Mesothelial cell of epicardium (in vitro differentiated cells): ENCODE measurements at regions not wholly inside any gene's neighbourhood (a gene's known extent, or its start where the extent isn't known, plus 50 kb on each side); places are given as distances from the start of the nearest gene placed in this dataset.

ENCODE experiments used
- DNase-seq, 2 experiments: peaks; one replicate each; pipeline ENCODE4 v3.0.0; 2021; ENCODE audit warnings: low spot score in 2 of 2; ENCODE audit not compliant: unreplicated experiment in 2 of 2
- H3K27ac Mint-ChIP-seq: 2 replicates; pipeline ENCODE4 v1.8.0; 2021; ENCODE audit warnings: mixed read lengths
- H3K27me3 Mint-ChIP-seq: 2 replicates; pipeline ENCODE4 v1.8.0; 2021; ENCODE audit warnings: low read depth, mixed read lengths
- H3K36me3 Mint-ChIP-seq: 2 replicates; pipeline ENCODE4 v1.8.0; 2021; ENCODE audit warnings: mixed read lengths
- H3K4me1 Mint-ChIP-seq: 2 replicates; pipeline ENCODE4 v1.8.0; 2021; ENCODE audit warnings: mixed read lengths
- H3K4me3 Mint-ChIP-seq: 2 replicates; pipeline ENCODE4 v1.8.0; 2021; ENCODE audit warnings: mild to moderate bottlenecking, moderate library complexity, mixed read lengths
- H3K9me3 Mint-ChIP-seq: 2 replicates; pipeline ENCODE4 v1.8.0; 2021; ENCODE audit warnings: mixed read lengths
- TF ChIP-seq, protein P1 (sequence below): fragments of 200-600 bp; sonication (generic); IDR thresholded peaks from one replicate; pipeline ENCODE4 v1.5.0; 2021; ENCODE audit warnings: antibody characterized with exemption; ENCODE audit not compliant: unreplicated experiment

DNA sequence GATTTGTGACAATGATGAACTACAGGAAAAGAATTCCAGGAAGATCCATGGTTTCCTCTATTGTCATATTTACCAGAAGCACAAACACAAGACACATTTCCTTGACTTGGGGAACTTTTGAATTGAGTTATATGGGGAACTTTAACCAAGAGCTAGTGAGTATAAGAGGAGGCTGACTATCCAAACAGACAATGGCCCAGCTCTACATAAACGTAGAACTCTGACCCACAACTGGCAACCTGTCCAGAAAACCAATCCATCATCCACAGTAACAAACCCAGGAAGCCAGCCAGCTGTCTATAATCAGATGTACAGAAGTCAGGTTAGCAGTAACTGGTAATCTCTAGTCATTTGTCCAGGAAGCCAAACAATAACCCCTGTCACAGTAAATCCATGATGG is 167.0 kb upstream of the CPEB2 start:
- Mint-ChIP-seq H3K27me3 (no peaks in the 10 kb centered on the region), H3K4me1 (peaks cover 3% of the 10 kb centered on the region), H3K9me3 (peaks cover 16% of the 10 kb centered on the region), H3K27ac (no peak overlapping the region), H3K36me3 (no peaks in the 10 kb centered on the region), H3K4me3 (no peak overlapping the region)
- no peak for DNase-seq
- TF ChIP-seq, protein P1, sequence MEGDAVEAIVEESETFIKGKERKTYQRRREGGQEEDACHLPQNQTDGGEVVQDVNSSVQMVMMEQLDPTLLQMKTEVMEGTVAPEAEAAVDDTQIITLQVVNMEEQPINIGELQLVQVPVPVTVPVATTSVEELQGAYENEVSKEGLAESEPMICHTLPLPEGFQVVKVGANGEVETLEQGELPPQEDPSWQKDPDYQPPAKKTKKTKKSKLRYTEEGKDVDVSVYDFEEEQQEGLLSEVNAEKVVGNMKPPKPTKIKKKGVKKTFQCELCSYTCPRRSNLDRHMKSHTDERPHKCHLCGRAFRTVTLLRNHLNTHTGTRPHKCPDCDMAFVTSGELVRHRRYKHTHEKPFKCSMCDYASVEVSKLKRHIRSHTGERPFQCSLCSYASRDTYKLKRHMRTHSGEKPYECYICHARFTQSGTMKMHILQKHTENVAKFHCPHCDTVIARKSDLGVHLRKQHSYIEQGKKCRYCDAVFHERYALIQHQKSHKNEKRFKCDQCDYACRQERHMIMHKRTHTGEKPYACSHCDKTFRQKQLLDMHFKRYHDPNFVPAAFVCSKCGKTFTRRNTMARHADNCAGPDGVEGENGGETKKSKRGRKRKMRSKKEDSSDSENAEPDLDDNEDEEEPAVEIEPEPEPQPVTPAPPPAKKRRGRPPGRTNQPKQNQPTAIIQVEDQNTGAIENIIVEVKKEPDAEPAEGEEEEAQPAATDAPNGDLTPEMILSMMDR = no peak

DNA sequence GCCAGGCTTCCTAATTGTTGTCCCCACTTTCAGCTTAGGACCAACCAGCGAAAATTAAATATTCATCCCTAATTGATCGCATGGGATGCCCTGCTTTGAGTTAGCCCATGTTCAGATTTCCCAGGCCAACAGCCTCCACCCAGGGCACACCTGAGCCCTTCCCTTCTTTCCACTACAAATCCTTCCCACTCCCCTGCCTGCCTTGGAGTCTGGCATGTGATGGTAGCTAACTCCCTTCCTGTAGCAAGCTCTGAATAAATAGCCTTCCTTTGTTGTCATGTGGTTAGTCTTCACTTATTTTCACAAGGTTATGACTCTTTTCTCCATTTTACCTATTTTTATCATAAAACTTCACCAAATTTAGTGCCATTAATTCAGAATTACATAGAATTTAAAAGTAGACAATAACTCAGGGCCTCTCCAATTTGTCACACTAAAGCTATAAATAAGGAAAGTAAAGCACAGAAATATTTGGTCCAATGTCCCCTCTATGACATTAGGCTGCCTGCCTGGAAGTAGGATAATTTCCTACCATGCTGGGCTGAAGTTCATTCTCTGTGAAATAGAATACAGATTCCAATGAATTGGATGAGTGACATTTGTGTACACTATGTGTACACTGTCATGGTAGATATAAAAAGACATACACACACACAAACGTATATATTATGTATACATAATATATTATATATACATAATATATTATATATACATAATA is 166.4 kb upstream of the CPEB2 start:
- Mint-ChIP-seq H3K27me3 (no peaks in the 10 kb centered on the region), H3K27ac (no peak overlapping the region), H3K4me3 (no peak overlapping the region), H3K9me3 (peaks cover 16% of the 10 kb centered on the region), H3K4me1 (peaks cover 3% of the 10 kb centered on the region), H3K36me3 (no peaks in the 10 kb centered on the region)
- DNase-seq = no peak
- TF ChIP-seq, protein P1 = no peak

DNA sequence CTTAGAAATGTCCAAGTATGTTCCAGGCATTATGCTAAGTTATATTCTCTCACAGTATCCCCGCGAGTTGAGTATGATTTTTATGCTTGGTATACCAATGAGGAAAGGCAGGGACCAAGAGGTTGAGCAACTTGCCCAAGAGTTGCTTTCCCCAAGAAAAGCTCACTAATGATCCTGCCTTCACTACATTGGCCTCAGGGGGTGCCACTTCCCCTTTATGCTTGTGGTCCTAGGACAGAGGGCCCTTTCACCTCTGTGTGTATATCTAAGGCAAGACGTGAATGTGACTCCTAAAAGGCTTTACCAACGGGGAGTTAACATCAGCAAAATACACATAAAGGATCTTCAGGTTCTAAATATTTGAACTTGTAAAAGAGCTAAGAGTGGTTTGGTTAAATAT is 164.4 kb upstream of the CPEB2 start:
- no peak overlapping the region for H3K4me3 Mint-ChIP-seq
- H3K27me3 Mint-ChIP-seq = no peaks in the 10 kb centered on the region
- H3K27ac Mint-ChIP-seq = no peak overlapping the region
- no peaks in the 10 kb centered on the region for H3K36me3 Mint-ChIP-seq
- H3K9me3 Mint-ChIP-seq = peaks cover 16% of the 10 kb centered on the region
- TF ChIP-seq, protein P1 = no peak
- no peak for DNase-seq
- H3K4me1 Mint-ChIP-seq = no peaks in the 10 kb centered on the region

DNA sequence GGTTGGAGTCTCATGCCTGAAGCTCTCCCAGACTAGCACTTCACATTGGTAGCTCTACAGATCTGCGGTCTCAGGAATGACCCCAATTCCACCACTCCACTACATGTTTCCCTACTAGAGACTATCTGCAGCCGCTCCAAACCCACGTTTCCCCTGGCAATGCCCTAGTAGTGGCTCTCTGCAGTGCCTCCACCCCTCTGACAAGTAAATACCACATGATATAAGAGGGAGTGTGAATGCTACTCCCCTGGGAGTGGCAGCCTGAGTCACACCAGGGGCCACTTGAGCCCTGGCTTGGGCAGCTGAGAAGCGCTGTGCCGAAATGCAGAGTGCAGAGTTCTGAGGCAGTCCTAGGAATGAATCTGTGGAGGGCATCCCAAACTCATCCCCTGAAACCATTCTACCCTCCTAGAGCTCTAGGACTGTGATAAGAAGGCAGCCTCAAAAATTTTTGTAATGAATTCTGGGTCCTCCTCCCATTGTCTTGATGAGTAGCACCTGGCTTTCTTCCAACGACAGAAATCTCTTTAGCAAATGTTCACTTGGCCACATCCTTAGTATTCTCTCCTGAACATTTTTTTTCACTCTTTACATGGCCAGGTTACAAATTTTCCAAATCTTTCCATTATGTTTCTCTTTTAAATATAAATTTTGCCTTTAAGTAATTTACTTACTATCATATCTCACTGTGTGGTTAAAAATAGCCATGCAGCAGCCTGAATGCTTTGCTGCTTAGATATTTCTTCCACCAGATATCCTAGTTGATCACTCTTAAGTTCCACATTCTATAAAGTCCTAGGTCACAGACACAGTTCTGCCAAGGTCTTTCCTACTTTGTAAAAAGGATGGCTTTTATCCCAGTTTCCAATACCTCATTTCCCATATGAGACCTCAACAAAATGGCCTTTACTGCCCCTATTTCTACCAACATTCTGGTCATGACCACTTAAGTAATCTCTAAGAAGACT is 160.2 kb upstream of the CPEB2 start:
- Mint-ChIP-seq H3K27me3 (no peaks in the 10 kb centered on the region), H3K36me3 (no peaks in the 10 kb centered on the region), H3K9me3 (peaks cover 11% of the 10 kb centered on the region), H3K4me3 (no peak overlapping the region), H3K4me1 (no peaks in the 10 kb centered on the region), H3K27ac (no peak overlapping the region)
- no peak for DNase-seq
- TF ChIP-seq, protein P1 = no peak

DNA sequence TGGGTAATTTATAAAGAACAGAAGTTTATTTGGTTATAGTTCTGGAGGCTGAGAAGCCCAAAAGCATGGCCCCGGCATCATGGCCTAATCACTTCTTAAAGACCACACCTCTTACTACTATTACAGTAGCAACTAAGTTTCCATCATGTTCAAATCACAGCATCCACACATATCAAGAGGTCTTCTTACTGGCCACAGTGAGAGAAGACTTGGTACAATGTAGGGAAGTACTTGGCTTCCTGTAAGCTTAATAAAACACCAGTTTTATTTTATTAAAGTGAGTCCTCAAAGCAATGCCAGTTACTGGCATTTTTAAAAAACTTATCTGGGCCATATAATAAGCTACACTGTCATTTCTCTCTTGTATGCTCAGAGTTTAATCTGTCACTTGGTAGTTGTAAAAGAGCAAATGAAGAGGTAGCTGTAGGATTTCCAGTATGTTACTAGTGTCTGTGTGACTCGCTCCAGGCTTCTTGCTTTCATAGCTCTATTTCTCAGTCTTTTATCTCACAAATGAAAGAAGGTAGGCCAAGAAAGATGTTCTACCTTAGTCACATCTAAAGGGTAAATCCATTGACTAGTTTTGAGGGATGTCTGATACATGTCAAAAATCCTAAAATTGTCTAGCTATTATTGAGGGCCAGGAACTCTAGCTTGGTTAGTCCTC is 159.2 kb upstream of the CPEB2 start:
- DNase-seq = no peak
- Mint-ChIP-seq H3K4me1 (no peaks in the 10 kb centered on the region), H3K9me3 (peaks cover 7% of the 10 kb centered on the region), H3K36me3 (no peaks in the 10 kb centered on the region), H3K27ac (no peak overlapping the region), H3K4me3 (no peak overlapping the region), H3K27me3 (no peaks in the 10 kb centered on the region)
- TF ChIP-seq, protein P1 = no peak
